Kidney tubule cell (primary cell): ENCODE measurements at regions not wholly inside any gene's neighbourhood (a gene's known extent, or its start where the extent isn't known, plus 50 kb on each side); places are given as distances from the start of the nearest gene placed in this dataset.

Source experiments
- DNase-seq: peaks from one replicate; pipeline ENCODE4 v3.0.0-alpha.2; 2018; ENCODE audit warnings: low spot score

- DNase-seq: peak; percentile 52
Observed at GRCh38 chr10:44619975-44620374, 235.1 kb upstream of the CXCL12 start.

- no peak for DNase-seq
Observed at GRCh38 chr10:44627591-44628354, 242.9 kb upstream of the CXCL12 start.

- peak; percentile 46 for DNase-seq
Observed at GRCh38 chr10:44628921-44629320, 244.0 kb upstream of the CXCL12 start.

GRCh38 chr10:44635176-44635575, 250.3 kb upstream of the CXCL12 start:
- DNase-seq: no peak

GRCh38 chr10:44636625-44637024, 251.7 kb upstream of the CXCL12 start:
- no peak for DNase-seq

GRCh38 chr10:44640429-44640828, 255.5 kb upstream of the CXCL12 start:
- DNase-seq: no peak

GRCh38 chr10:44647473-44647872, 262.6 kb upstream of the CXCL12 start:
- DNase-seq: no peak

- peak; percentile 92 for DNase-seq
Observed at GRCh38 chr10:44647877-44648542, 263.1 kb upstream of the CXCL12 start.

GRCh38 chr10:44650691-44651661, 260.2 kb upstream of the TMEM72 start:
- no peak for DNase-seq

- no peak for DNase-seq
Observed at GRCh38 chr10:44651834-44652233, 259.3 kb upstream of the TMEM72 start.

- DNase-seq: no peak
Observed at GRCh38 chr10:44659320-44659719, 251.8 kb upstream of the TMEM72 start.

- peak; percentile 15 for DNase-seq
Observed at GRCh38 chr10:44660271-44660670, 250.9 kb upstream of the TMEM72 start.

- DNase-seq: no peak
Observed at GRCh38 chr10:44662051-44662450, 249.1 kb upstream of the TMEM72 start.

GRCh38 chr10:44668336-44668735, 242.8 kb upstream of the TMEM72 start:
- no peak for DNase-seq

GRCh38 chr10:44671319-44671718, 239.8 kb upstream of the TMEM72 start:
- DNase-seq: no peak

GRCh38 chr10:44673245-44673983, 237.7 kb upstream of the TMEM72 start:
- DNase-seq: no peak

GRCh38 chr10:44674536-44675386, 236.4 kb upstream of the TMEM72 start:
- DNase-seq: no peak

GRCh38 chr10:44675387-44675874, 235.7 kb upstream of the TMEM72 start:
- no peak for DNase-seq

- DNase-seq: no peak
Observed at GRCh38 chr10:44680764-44681163, 230.4 kb upstream of the TMEM72 start.

GRCh38 chr10:44682507-44682906, 228.6 kb upstream of the TMEM72 start:
- no peak for DNase-seq

GRCh38 chr10:44684661-44685060, 226.5 kb upstream of the TMEM72 start:
- peak; percentile 13 for DNase-seq
